HCT116 (cell line): ENCODE measurements at regions not wholly inside any gene's neighbourhood (a gene's known extent, or its start where the extent isn't known, plus 50 kb on each side); places are given as distances from the start of the nearest gene placed in this dataset.

Experiments used
- ATAC-seq: fragments of 200-7000 bp; cut with Tn5 transposase; 2 replicates; pipeline ENCODE4 v1.9.1; 2020; ENCODE audit warnings: mild to moderate bottlenecking, moderate library complexity
- BruUV-seq: library from RNA; stranded (reverse); fragments of 400-500 nt; replicated peaks from 2 replicates; lab custom pipeline; 2021; lab: Mats Ljungman, UMichigan
- CTCF ChIA-PET: fragments of 300-600 bp; sonication (Branson Sonifier 250); formaldehyde crosslinking; loops from one replicate; lab custom pipeline; 2021; ENCODE audit warnings: antibody characterized with exemption; lab: Charles Lee
- POLR2A ChIA-PET: fragments of 300-600, 350-600 bp; sonication (Branson Sonifier 250); formaldehyde crosslinking; loops from one replicate; lab custom pipeline; 2021; ENCODE audit warnings: antibody characterized with exemption; lab: Charles Lee
- RAD21 ChIA-PET, 2 experiments: fragments of 300-600 bp; sonication (Branson Sonifier 250); formaldehyde crosslinking; loops; one replicate each; lab custom pipeline; 2023; ENCODE audit warnings: low total read pairs in 2 of 2; ENCODE audit not compliant: uncharacterized antibody in 2 of 2, unreplicated experiment in 2 of 2, low non-redundant PET in 1 of 2; lab: Charles Lee
- DNase-seq: peaks from one replicate; pipeline ENCODE4 v3.0.0-alpha.2; 2010; ENCODE audit warnings: low read depth, low spot score
- H2AFZ ChIP-seq: fragments of 200-600 bp; shearing (Covaris generic), sonication (generic); 2 replicates; pipeline ENCODE4 v1.6.1; 2017; ENCODE audit warnings: low read depth, mixed run types, mixed read lengths, antibody characterized with exemption, low read length; ENCODE audit not compliant: poor library complexity, severe bottlenecking
- H3K27ac ChIP-seq: 2 replicates; pipeline ENCODE4 v1.5.1; 2012; ENCODE audit warnings: low read depth, low read length
- H3K27me3 ChIP-seq: fragments of 200-600 bp; sonication (generic); 2 replicates; pipeline ENCODE4 v1.6.1; 2016; ENCODE audit warnings: mixed run types, low read length, mixed read lengths; ENCODE audit not compliant: insufficient read depth
- H3K36me3 ChIP-seq, 2 experiments: fragments of 200-500 bp in 1 of 2; fragments of 200-600 bp in 1 of 2; sonication (Bioruptor generic) in 1 of 2; sonication (generic) in 1 of 2; 2 replicates each; pipeline versions ENCODE4 v1.5.1 to v1.6.1; 2014 to 2016; ENCODE audit warnings: low read length in 2 of 2, inconsistent platforms in 1 of 2, mixed read lengths in 1 of 2, mixed run types in 1 of 2; ENCODE audit not compliant: insufficient read depth in 2 of 2, control insufficient read depth in 1 of 2
- H3K4me1 ChIP-seq, 2 experiments: fragments of 200-600 bp in 1 of 2; sonication (generic) in 1 of 2; 2 replicates each; pipeline versions ENCODE4 v1.5.1 to v1.6.1; 2012 to 2017; ENCODE audit warnings: low read length in 2 of 2, inconsistent platforms in 1 of 2, mild to moderate bottlenecking in 1 of 2, mixed read lengths in 1 of 2, mixed run types in 1 of 2, moderate library complexity in 1 of 2; ENCODE audit not compliant: insufficient read depth in 2 of 2, control insufficient read depth in 1 of 2
- H3K4me2 ChIP-seq: fragments of 200-600 bp; sonication (generic); 2 replicates; pipeline ENCODE4 v1.6.1; 2017; ENCODE audit warnings: mixed run types, low read length, mixed read lengths
- H3K4me3 ChIP-seq, 2 experiments: fragments of 200-600 bp in 1 of 2; sonication (generic) in 1 of 2; replicated peaks in 1 of 2; 2 replicates each; pipeline ENCODE4 v1.5.1; 2011 to 2016; ENCODE audit warnings: low read length in 2 of 2, control low read depth in 1 of 2, low read depth in 1 of 2, mild to moderate bottlenecking in 1 of 2, mixed read lengths in 1 of 2, mixed run types in 1 of 2
- H3K79me2 ChIP-seq: fragments of 200-600 bp; sonication (generic); 2 replicates; pipeline ENCODE4 v1.6.1; 2017; ENCODE audit warnings: mild to moderate bottlenecking, mixed run types, low read length, moderate library complexity, mixed read lengths; ENCODE audit not compliant: insufficient read depth
- H3K9ac ChIP-seq: fragments of 200-600 bp; sonication (generic); 2 replicates; pipeline ENCODE4 v1.6.1; 2016; ENCODE audit warnings: low read length, mixed read lengths
- H3K9me2 ChIP-seq: fragments of 200-600 bp; sonication (generic), shearing (Covaris generic); 2 replicates; pipeline ENCODE4 v1.6.1; 2017; ENCODE audit warnings: mixed run types, mild to moderate bottlenecking, moderate library complexity; ENCODE audit not compliant: insufficient read depth
- H3K9me3 ChIP-seq, 2 experiments: fragments of 200-500 bp in 1 of 2; fragments of 200-600 bp in 1 of 2; sonication (Bioruptor generic) in 1 of 2; sonication (generic) in 1 of 2; 2 replicates each; pipeline ENCODE4 v1.6.1; 2014 to 2017; ENCODE audit warnings: low read length in 2 of 2, mixed read lengths in 2 of 2, inconsistent platforms in 1 of 2, low read depth in 1 of 2, mild to moderate bottlenecking in 1 of 2, mixed run types in 1 of 2, moderate library complexity in 1 of 2; ENCODE audit not compliant: control insufficient read depth in 1 of 2, insufficient read depth in 1 of 2
- H4K20me1 ChIP-seq: fragments of 200-600 bp; sonication (generic), shearing (Covaris generic); 2 replicates; pipeline ENCODE4 v1.6.1; 2017; ENCODE audit warnings: mixed run types, mild to moderate bottlenecking, moderate library complexity; ENCODE audit not compliant: insufficient read depth
- EZH2 ChIP-seq: fragments of 200-600 bp; sonication (generic); IDR thresholded peaks from 2 replicates; pipeline ENCODE4 v1.6.1; 2017; ENCODE audit warnings: antibody characterized with exemption, mixed run types
- EZH2phosphoT487 ChIP-seq: fragments of 200-600 bp; IDR thresholded peaks from 2 replicates; pipeline ENCODE4 v1.6.1; 2018; ENCODE audit warnings: antibody characterized with exemption, borderline replicate concordance
- JUND ChIP-seq: IDR thresholded peaks from 2 replicates; pipeline ENCODE4 v1.6.1; 2012
- POLR2A ChIP-seq: IDR thresholded peaks from 2 replicates; pipeline ENCODE4 v1.7.0; 2011; ENCODE audit warnings: borderline replicate concordance; ENCODE audit not compliant: insufficient read depth, insufficient read length; ENCODE audit errors: extremely low read depth
- RAD21 ChIP-seq: IDR thresholded peaks from 2 replicates; pipeline ENCODE4 v1.6.1; 2012; ENCODE audit warnings: low read depth, mild to moderate bottlenecking
- SP1 ChIP-seq: IDR thresholded peaks from 2 replicates; pipeline ENCODE4 v1.6.1; 2012; ENCODE audit warnings: low read depth
- ZFX ChIP-seq: fragments of 450-650 bp; IDR thresholded peaks from 2 replicates; pipeline ENCODE4 v1.6.1; 2017
- ZNF274 ChIP-seq: fragments of 200-500 bp; sonication (Bioruptor generic); IDR thresholded peaks from 2 replicates; pipeline ENCODE4 v1.6.1; 2014; ENCODE audit warnings: mild to moderate bottlenecking, low read depth, low read length, inconsistent platforms
- intact Hi-C: fragments of 100-400 bp; cut with micrococcal nuclease; formaldehyde crosslinking; loops from 2 replicates; pipeline ENCODE4 v1.10.0; 2022
- TF ChIP-seq, protein P1 (sequence below), 3 experiments: fragments of 200-600 bp in 1 of 3; sonication (generic) in 1 of 3; IDR thresholded peaks in 2 of 3; conservative IDR thresholded peaks in 1 of 3; 2 replicates each; pipeline ENCODE4 v1.5.1; 2012 to 2017; ENCODE audit warnings: low read depth in 2 of 3, low read length in 2 of 3, antibody characterized with exemption in 1 of 3, borderline replicate concordance in 1 of 3, control low read depth in 1 of 3, mild to moderate bottlenecking in 1 of 3, mixed read lengths in 1 of 3, mixed run types in 1 of 3, moderate library complexity in 1 of 3; ENCODE audit not compliant: insufficient read depth in 1 of 3
- TF ChIP-seq, protein P2 (sequence below): IDR thresholded peaks from 2 replicates; pipeline ENCODE4 v1.6.1; 2012
- TF ChIP-seq, protein P3 (sequence below): IDR thresholded peaks from 2 replicates; pipeline ENCODE4 v1.6.1; 2011; ENCODE audit warnings: mild to moderate bottlenecking, low read length, moderate library complexity; ENCODE audit not compliant: insufficient replicate concordance; ENCODE audit errors: extremely low read depth

DNA sequence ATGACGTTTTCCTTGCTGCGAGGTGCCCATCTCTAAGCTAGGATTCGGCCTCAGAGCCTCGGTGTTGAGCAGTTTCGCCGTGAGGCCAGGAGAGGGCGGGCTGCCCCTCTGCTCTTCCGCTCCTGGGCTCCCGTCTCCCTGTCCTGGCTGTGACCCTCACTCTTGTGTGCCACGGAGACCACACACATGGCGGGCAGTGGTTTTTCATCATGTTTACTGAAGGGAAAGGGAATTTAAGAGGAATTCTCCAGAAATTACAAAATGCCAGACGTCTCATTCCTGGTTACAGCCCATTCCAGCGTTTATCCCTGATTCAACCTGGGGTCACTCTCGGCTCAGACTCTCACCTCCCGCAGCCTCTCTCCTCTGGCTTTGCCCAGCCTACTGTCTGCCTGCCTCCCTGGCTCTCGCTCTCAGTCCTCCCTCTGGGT is 96.8 kb upstream of the ELAC2 start:
- Histone ChIP-seq H3K4me2 (peak overlapping the region; percentile 44), H3K36me3 (no peaks in the 10 kb centered on the region), H2AFZ (peak overlapping the region; percentile 70), H3K27me3 (peaks cover 20% of the 10 kb centered on the region; the same call in 1 of the 2 replicates), H3K79me2 (no peaks in the 10 kb centered on the region), H4K20me1 (no peaks in the 10 kb centered on the region), H3K9ac (no peak overlapping the region), H3K4me1 (no peaks in the 10 kb centered on the region), H3K9me3 (no peaks in the 10 kb centered on the region), H3K4me3 (no peak overlapping the region), H3K27ac (no peak overlapping the region), H3K9me2 (no peaks in the 10 kb centered on the region)
- intact Hi-C loops = loop anchor here (5.0 kb wide), 1 partner anchor 1813 kb away; no protein-coding TSS in a partner anchor
- TF ChIP-seq EZH2 (no peak), RAD21 (peak; percentile 58)
- TF ChIP-seq, protein P1, sequence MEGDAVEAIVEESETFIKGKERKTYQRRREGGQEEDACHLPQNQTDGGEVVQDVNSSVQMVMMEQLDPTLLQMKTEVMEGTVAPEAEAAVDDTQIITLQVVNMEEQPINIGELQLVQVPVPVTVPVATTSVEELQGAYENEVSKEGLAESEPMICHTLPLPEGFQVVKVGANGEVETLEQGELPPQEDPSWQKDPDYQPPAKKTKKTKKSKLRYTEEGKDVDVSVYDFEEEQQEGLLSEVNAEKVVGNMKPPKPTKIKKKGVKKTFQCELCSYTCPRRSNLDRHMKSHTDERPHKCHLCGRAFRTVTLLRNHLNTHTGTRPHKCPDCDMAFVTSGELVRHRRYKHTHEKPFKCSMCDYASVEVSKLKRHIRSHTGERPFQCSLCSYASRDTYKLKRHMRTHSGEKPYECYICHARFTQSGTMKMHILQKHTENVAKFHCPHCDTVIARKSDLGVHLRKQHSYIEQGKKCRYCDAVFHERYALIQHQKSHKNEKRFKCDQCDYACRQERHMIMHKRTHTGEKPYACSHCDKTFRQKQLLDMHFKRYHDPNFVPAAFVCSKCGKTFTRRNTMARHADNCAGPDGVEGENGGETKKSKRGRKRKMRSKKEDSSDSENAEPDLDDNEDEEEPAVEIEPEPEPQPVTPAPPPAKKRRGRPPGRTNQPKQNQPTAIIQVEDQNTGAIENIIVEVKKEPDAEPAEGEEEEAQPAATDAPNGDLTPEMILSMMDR (IDR thresholded peaks at IDR 0.05 in 2 of 3, conservative IDR thresholded peaks at IDR 0.05 in 1 of 3; ENCODE audit: borderline replicate concordance in 1 of 3, insufficient read depth in 1 of 3, low read depth in 2 of 3, low read length in 2 of 3) = peak; percentile 33 to 87 (median 87); a peak in 5 of 6 replicates
- RAD21 ChIA-PET = no interaction called here
- POLR2A ChIA-PET = no interaction called here
- ATAC-seq (peak; percentile 99), DNase-seq (peak; percentile 13)
- CTCF ChIA-PET = interaction anchor here (0.7 to 1.5 kb wide), 6 partner anchors 8 to 117 kb away, joined by 3 to 11 read pairs (median 3); no protein-coding TSS in a partner anchor
- no TSS peak for BruUV-seq

DNA sequence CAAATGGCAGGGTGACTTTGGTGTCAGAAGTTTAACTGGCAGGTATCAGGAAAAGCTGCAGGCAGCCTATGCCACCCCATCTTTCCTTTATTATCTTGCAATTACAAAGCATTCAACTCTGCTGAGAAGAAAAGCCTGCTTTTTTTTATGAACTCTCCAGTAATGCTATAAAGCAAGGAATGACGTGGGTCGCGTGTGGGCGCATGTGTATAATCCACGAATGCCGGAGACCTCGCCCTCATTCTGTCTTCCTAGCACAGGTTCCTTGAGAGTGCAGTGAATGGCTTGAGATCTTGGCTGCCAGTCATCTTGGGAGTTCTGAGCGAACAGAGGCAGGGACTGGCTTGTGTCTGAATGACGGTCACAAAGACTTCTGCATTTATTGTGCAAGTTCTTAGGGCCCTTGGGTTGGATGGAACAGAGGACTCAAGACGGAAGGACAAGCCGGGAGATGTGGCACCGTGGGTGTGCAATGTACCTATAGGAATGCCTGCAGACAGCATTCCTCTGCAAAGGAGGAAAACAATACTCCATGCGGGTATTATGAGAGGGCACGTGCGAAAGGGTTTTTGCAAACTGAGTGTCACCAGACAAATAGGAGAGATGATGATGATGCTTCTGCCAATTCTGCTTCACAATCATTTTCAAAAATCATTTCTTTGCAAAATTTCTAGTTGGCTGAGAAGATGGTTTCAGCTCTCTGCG is 96.1 kb upstream of the ELAC2 start:
- no peak overlapping the region for H3K4me3 ChIP-seq
- no peak overlapping the region for H3K27ac ChIP-seq
- no peak overlapping the region for H3K9ac ChIP-seq
- H3K4me1 ChIP-seq = no peaks in the 10 kb centered on the region
- ATAC-seq (no peak), DNase-seq (no peak)
- H3K9me3 ChIP-seq = no peaks in the 10 kb centered on the region
- H2AFZ ChIP-seq = no peak overlapping the region
- H3K79me2 ChIP-seq = no peaks in the 10 kb centered on the region
- no peaks in the 10 kb centered on the region for H3K9me2 ChIP-seq
- no peaks in the 10 kb centered on the region for H3K36me3 ChIP-seq
- no TSS peak for BruUV-seq
- ChIA-PET CTCF (interaction anchor here (0.7 to 1.5 kb wide), 5 partner anchors 8 to 117 kb away, joined by 3 to 11 read pairs (median 3); no protein-coding TSS in a partner anchor), RAD21 (no interaction called here), POLR2A (interaction anchor here (0.7 kb wide), 1 partner anchor 9 kb away, joined by 3 read pairs; no protein-coding TSS in a partner anchor)
- H3K4me2 ChIP-seq = peak overlapping the region; percentile 44; the same call in 1 of the 2 replicates
- peaks cover 20% of the 10 kb centered on the region; the same call in 1 of the 2 replicates for H3K27me3 ChIP-seq
- no peaks in the 10 kb centered on the region for H4K20me1 ChIP-seq
- intact Hi-C loops = loop anchor here (5.0 kb wide), 1 partner anchor 1813 kb away; no protein-coding TSS in a partner anchor
- TF ChIP-seq EZH2phosphoT487 = no peak
- TF ChIP-seq JUND = no peak
- TF ChIP-seq, protein P2, sequence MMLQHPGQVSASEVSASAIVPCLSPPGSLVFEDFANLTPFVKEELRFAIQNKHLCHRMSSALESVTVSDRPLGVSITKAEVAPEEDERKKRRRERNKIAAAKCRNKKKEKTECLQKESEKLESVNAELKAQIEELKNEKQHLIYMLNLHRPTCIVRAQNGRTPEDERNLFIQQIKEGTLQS = no peak
- TF ChIP-seq POLR2A = no peak
- TF ChIP-seq EZH2 = no peak
- no peak for TF ChIP-seq ZNF274
- no peak for TF ChIP-seq SP1
- no peak for TF ChIP-seq ZFX
- TF ChIP-seq, protein P3, sequence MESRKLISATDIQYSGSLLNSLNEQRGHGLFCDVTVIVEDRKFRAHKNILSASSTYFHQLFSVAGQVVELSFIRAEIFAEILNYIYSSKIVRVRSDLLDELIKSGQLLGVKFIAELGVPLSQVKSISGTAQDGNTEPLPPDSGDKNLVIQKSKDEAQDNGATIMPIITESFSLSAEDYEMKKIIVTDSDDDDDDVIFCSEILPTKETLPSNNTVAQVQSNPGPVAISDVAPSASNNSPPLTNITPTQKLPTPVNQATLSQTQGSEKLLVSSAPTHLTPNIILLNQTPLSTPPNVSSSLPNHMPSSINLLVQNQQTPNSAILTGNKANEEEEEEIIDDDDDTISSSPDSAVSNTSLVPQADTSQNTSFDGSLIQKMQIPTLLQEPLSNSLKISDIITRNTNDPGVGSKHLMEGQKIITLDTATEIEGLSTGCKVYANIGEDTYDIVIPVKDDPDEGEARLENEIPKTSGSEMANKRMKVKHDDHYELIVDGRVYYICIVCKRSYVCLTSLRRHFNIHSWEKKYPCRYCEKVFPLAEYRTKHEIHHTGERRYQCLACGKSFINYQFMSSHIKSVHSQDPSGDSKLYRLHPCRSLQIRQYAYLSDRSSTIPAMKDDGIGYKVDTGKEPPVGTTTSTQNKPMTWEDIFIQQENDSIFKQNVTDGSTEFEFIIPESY = no peak
